IPS DF 4.7 (cell line): ENCODE measurements at regions not wholly inside any gene's neighbourhood (a gene's known extent, or its start where the extent isn't known, plus 50 kb on each side); places are given as distances from the start of the nearest gene placed in this dataset.
A peak's percentile ranks its signal among the peaks of the same experiment; 100 is the strongest.

Experiments used
- DNase-seq: peaks from one replicate; pipeline ENCODE4 v3.0.0-alpha.2; 2013; ENCODE audit warnings: low spot score; ENCODE audit errors: extremely low read depth

- DNase-seq, result no peak
Observed at GRCh38 chr4:54493862-54494261, 163.9 kb upstream of the KIT start.

- DNase-seq, result no peak
Observed at GRCh38 chr4:54495091-54495490, 162.7 kb upstream of the KIT start.

- DNase-seq, result no peak
Observed at GRCh38 chr4:54495641-54496040, 162.1 kb upstream of the KIT start.

GRCh38 chr4:54496412-54496811 lies 161.3 kb upstream of the KIT start:
- no peak for DNase-seq

- DNase-seq, result no peak
Observed at GRCh38 chr4:54497947-54498346, 159.8 kb upstream of the KIT start.

- no peak for DNase-seq
Observed at GRCh38 chr4:54498661-54499111, 159.1 kb upstream of the KIT start.

- DNase-seq, result no peak
Observed at GRCh38 chr4:54499308-54500074, 158.3 kb upstream of the KIT start.

GRCh38 chr4:54505362-54505761 lies 152.4 kb upstream of the KIT start:
- DNase-seq, result no peak

- DNase-seq, result no peak
Observed at GRCh38 chr4:54505996-54506395, 151.8 kb upstream of the KIT start.

GRCh38 chr4:54509057-54509456 lies 148.7 kb upstream of the KIT start:
- DNase-seq, result no peak

GRCh38 chr4:54513204-54513603 lies 144.6 kb upstream of the KIT start:
- no peak for DNase-seq

GRCh38 chr4:54513741-54514140 lies 144.0 kb upstream of the KIT start:
- no peak for DNase-seq

- DNase-seq, result no peak
Observed at GRCh38 chr4:54516556-54517215, 141.1 kb upstream of the KIT start.

- no peak for DNase-seq
Observed at GRCh38 chr4:54517781-54518444, 139.8 kb upstream of the KIT start.

GRCh38 chr4:54525602-54526001 lies 132.2 kb upstream of the KIT start:
- DNase-seq, result no peak

- no peak for DNase-seq
Observed at GRCh38 chr4:54526560-54526959, 131.2 kb upstream of the KIT start.

GRCh38 chr4:54527532-54527931 lies 130.2 kb upstream of the KIT start:
- no peak for DNase-seq

GRCh38 chr4:54539500-54540029 lies 118.2 kb upstream of the KIT start:
- DNase-seq, result peak; percentile 30

GRCh38 chr4:54540931-54541330 lies 116.8 kb upstream of the KIT start:
- DNase-seq, result no peak

- DNase-seq, result no peak
Observed at GRCh38 chr4:54541426-54542118, 116.2 kb upstream of the KIT start.

- no peak for DNase-seq
Observed at GRCh38 chr4:54542119-54542438, 115.7 kb upstream of the KIT start.

GRCh38 chr4:54542540-54543041 lies 115.2 kb upstream of the KIT start:
- no peak for DNase-seq
